Fibroblast of lung (primary cell): ENCODE measurements at regions not wholly inside any gene's neighbourhood (a gene's known extent, or its start where the extent isn't known, plus 50 kb on each side); places are given as distances from the start of the nearest gene placed in this dataset.

Source experiments
- CTCF ChIP-seq, 2 donors: IDR thresholded peaks in 1 of 2; conservative IDR thresholded peaks in 1 of 2; 1 replicate in 1 of 2; 2 replicates in 1 of 2; pipeline ENCODE4 v1.5.1; 2011 to 2012; ENCODE audit warnings: low read length in 2 of 2, control low read depth in 1 of 2, inconsistent platforms in 1 of 2, low read depth in 1 of 2, mild to moderate bottlenecking in 1 of 2
- EZH2 ChIP-seq: IDR thresholded peaks from 2 replicates; pipeline ENCODE4 v1.5.1; 2012; ENCODE audit warnings: low read length, control low read depth, mild to moderate bottlenecking; ENCODE audit errors: missing control alignments

- no peak for TF ChIP-seq CTCF (conservative IDR thresholded peaks at IDR 0.05 in 1 of 2, IDR thresholded peaks at IDR 0.05 in 1 of 2; ENCODE audit: low read depth in 1 of 2, low read length in 2 of 2)
- no peak for TF ChIP-seq EZH2
Observed at GRCh38 chr6:137373296-137373695, 120.9 kb downstream of the OLIG3 start.
